Activated CD4-positive, alpha-beta memory T cell treated with anti-CD3 and anti-CD28 coated beads, Interleukin-2, amount 10 ng/mL, durations not matched to agents 7 days and 5 days (primary cell): ENCODE measurements at regions not wholly inside any gene's neighbourhood (a gene's known extent, or its start where the extent isn't known, plus 50 kb on each side); places are given as distances from the start of the nearest gene placed in this dataset.

ENCODE experiments used
- CTCF ChIA-PET: fragments of 350-600 bp; sonication (Branson Sonifier 250); formaldehyde crosslinking; loops from one replicate; lab custom pipeline; 2021; ENCODE audit warnings: antibody characterized with exemption, inconsistent platforms; lab: Charles Lee
- POLR2A ChIA-PET: fragments of 350-600 bp; sonication (Branson Sonifier 250); formaldehyde crosslinking; loops from one replicate; lab custom pipeline; 2021; ENCODE audit warnings: antibody characterized with exemption; lab: Charles Lee
- DNase-seq: peaks from one replicate; pipeline ENCODE4 v3.0.0-alpha.2; 2020
- H3K27ac Mint-ChIP-seq: one replicate; pipeline ENCODE4 v1.8.0; 2021; ENCODE audit warnings: mild to moderate bottlenecking, mixed read lengths
- H3K27me3 Mint-ChIP-seq: one replicate; pipeline ENCODE4 v1.8.0; 2021; ENCODE audit warnings: mixed read lengths
- H3K36me3 Mint-ChIP-seq: one replicate; pipeline ENCODE4 v1.8.0; 2021; ENCODE audit warnings: low read depth, mixed read lengths
- H3K4me1 Mint-ChIP-seq: one replicate; pipeline ENCODE4 v1.8.0; 2021; ENCODE audit warnings: mixed read lengths
- H3K4me3 Mint-ChIP-seq: one replicate; pipeline ENCODE4 v1.8.0; 2021; ENCODE audit warnings: mild to moderate bottlenecking, mixed read lengths
- H3K9me3 Mint-ChIP-seq: one replicate; pipeline ENCODE4 v1.8.0; 2021; ENCODE audit warnings: mixed read lengths

- Mint-ChIP-seq H3K27me3 (no peaks in the 10 kb centered on the region), H3K4me3 (no peak overlapping the region), H3K27ac (no peak overlapping the region), H3K9me3 (no peaks in the 10 kb centered on the region), H3K4me1 (no peaks in the 10 kb centered on the region), H3K36me3 (no peaks in the 10 kb centered on the region)
- ChIA-PET CTCF (no interaction called here), POLR2A (no interaction called here)
- DNase-seq: no peak
Observed at GRCh38 chr7:108719631-108720030, 150.0 kb downstream of the DNAJB9 start.

- H3K36me3 Mint-ChIP-seq: no peaks in the 10 kb centered on the region
- CTCF ChIA-PET: no interaction called here
- H3K9me3 Mint-ChIP-seq: no peaks in the 10 kb centered on the region
- no peak overlapping the region for H3K4me3 Mint-ChIP-seq
- H3K4me1 Mint-ChIP-seq: no peaks in the 10 kb centered on the region
- DNase-seq: no peak
- H3K27me3 Mint-ChIP-seq: no peaks in the 10 kb centered on the region
- POLR2A ChIA-PET: no interaction called here
- no peak overlapping the region for H3K27ac Mint-ChIP-seq
Observed at GRCh38 chr7:108722561-108722960, 152.9 kb downstream of the DNAJB9 start.

- Mint-ChIP-seq H3K4me1 (no peaks in the 10 kb centered on the region), H3K27me3 (no peaks in the 10 kb centered on the region), H3K27ac (no peak overlapping the region), H3K4me3 (no peak overlapping the region), H3K36me3 (no peaks in the 10 kb centered on the region), H3K9me3 (no peaks in the 10 kb centered on the region)
- no peak for DNase-seq
- ChIA-PET CTCF (no interaction called here), POLR2A (no interaction called here)
Observed at GRCh38 chr7:108723381-108723814, 153.7 kb downstream of the DNAJB9 start.

DNA sequence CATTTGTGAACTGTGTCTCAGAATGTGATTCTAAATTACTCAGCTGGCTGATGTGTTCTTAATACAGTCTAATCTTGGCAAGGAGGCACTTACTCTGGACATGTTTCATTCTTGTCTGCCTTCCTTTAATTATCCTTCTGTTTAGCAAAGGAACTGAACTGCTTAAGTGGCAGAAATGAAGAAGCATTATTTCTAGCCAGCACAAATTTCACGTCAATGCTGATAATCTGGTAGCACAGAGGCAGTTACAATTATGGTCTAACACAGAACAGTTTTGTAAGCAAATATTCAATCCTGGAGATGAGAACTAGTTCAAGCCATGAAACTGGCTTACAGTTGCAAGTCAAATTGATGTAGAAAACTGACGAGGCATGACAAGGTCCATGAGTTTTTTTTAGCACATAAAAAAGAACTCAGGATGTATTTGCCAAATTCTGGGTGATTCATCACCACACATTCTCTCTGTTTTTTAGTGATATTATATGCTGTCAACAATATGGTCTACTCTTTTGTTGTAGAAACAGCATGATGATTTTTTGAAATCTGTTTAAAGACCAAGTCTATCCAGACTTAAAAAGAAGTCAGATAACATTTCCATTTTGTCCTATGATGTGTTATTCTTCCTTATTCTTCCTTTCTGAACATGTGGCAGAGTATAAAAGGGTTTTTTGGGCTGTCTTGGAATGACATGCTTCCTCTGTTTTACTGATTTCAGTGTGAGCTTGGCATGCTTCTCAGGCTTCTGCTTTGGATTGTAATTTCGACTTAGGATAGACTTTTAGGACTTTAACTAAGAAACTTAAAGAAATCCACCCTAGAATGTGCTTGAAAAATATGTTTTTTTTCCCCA, 154.8 kb downstream of the DNAJB9 start:
- Mint-ChIP-seq H3K27me3 (no peaks in the 10 kb centered on the region), H3K27ac (no peak overlapping the region), H3K4me1 (no peaks in the 10 kb centered on the region), H3K4me3 (no peak overlapping the region), H3K9me3 (no peaks in the 10 kb centered on the region), H3K36me3 (no peaks in the 10 kb centered on the region)
- ChIA-PET POLR2A (no interaction called here), CTCF (no interaction called here)
- no peak for DNase-seq

DNA sequence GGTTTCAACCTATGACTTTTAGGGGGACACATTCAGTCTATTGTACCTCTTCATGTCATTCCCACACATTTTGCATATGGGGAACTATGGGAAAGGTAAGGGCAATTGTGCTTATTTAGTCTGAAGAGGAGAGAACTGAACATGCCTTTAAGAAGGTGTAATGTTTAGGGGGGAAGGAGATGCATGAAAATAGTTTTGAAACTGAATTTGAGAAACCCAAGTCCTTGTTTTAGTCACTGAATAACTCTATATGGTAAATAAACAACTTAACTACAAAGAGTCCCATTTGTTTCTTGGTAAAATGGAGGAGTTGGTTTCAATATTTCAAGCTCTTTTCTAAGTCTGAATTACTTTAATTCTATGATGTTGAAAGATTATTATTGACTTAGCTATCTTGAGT, 166.1 kb downstream of the DNAJB9 start:
- Mint-ChIP-seq H3K9me3 (peaks cover 1% of the 10 kb centered on the region), H3K27me3 (peaks cover 2% of the 10 kb centered on the region), H3K36me3 (no peaks in the 10 kb centered on the region), H3K4me1 (no peaks in the 10 kb centered on the region), H3K27ac (no peak overlapping the region), H3K4me3 (no peak overlapping the region)
- POLR2A ChIA-PET: no interaction called here
- DNase-seq: no peak
- CTCF ChIA-PET: no interaction called here

DNA sequence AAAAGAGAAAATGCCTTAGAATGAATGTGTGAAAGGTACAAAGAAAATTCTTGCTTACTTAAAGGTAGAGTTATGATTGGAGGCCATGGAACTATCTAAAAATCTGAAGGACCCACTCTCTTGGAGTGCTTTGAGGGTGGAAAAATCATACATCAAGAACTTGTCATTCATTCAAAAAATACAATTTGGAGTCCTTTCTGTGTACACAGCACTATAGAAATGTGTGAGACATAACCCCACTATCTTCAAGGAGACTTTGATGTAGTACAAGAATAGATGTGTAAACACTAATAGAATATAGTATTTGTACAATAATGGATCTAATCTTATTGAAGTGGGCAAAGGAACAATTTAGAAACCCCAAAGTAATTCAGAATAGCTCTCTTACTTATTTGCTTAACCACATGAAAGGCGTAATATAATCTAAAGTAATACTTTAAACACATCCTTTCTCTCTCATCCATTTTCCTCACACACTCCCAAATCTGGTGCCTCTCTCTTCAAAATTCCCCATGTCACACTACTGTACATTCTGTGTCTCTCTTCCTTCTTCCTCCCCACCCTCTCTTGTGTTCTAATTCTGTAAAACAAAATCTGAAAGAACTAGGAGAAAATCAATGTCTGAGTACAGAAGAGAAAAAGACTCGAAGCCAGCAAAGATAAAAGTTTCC, 166.7 kb downstream of the DNAJB9 start:
- ChIA-PET POLR2A (no interaction called here), CTCF (no interaction called here)
- H3K36me3 Mint-ChIP-seq: no peaks in the 10 kb centered on the region
- no peak for DNase-seq
- H3K4me1 Mint-ChIP-seq: no peaks in the 10 kb centered on the region
- H3K9me3 Mint-ChIP-seq: peaks cover 1% of the 10 kb centered on the region
- H3K4me3 Mint-ChIP-seq: no peak overlapping the region
- H3K27me3 Mint-ChIP-seq: peaks cover 2% of the 10 kb centered on the region
- no peak overlapping the region for H3K27ac Mint-ChIP-seq

DNA sequence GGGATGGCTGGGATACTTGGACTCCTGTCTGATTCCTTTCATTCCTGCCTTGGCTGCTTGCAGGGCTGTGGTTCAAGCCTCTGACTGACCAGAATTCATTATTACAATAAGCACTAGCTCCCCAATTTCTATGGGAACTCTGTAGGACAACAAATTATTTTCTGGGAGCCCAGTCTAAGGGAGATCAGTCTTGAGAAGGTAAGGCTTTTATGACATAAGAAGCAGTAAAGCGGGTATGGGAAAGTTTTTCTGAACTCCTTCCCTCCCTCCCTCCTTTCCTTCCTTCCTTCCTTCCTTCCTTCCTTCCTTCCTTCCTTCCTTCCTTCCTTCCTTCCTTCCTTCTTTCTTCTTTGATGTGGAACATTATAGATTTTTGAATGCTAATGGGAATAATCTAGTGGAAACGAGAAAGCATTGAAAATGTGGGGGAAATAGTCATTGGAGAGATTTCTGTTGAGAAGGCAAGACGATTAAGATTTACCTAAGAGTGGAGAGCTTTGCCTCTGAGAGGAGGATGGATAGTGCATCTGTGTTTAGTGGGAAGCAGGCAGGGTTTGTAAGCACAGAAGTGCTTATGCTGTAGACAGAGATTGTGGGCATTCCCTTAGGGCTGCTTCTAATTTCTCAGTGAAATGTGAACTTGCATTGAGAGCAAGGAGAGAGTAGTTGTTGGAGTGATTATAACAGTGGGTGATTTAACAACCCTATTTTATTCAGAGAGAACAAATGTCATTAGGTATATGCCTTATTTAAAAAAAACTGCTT, 201.5 kb downstream of the DNAJB9 start:
- no peaks in the 10 kb centered on the region for H3K36me3 Mint-ChIP-seq
- H3K27me3 Mint-ChIP-seq: no peaks in the 10 kb centered on the region
- H3K9me3 Mint-ChIP-seq: no peaks in the 10 kb centered on the region
- no peaks in the 10 kb centered on the region for H3K4me1 Mint-ChIP-seq
- POLR2A ChIA-PET: no interaction called here
- no peak overlapping the region for H3K27ac Mint-ChIP-seq
- no peak overlapping the region for H3K4me3 Mint-ChIP-seq
- no peak for DNase-seq
- CTCF ChIA-PET: no interaction called here

DNA sequence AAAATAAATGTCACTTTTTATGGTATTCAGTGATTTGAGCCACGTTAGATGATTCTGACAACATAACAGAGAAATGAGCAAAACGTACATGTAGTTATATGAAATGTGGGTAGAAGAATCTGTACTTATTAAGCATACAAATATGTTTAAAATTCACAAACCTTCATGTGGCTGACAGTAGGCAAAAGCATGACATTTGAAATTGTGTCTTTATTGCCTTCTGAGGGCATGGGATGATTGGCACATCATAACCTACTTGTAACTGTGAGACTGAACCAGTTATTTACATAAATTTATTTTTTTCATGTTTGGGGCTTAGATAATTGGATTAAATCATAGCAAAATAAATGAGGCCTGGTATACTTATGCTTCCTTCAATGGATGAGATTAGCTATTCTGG, 202.2 kb downstream of the DNAJB9 start:
- Mint-ChIP-seq H3K4me3 (no peak overlapping the region), H3K9me3 (no peaks in the 10 kb centered on the region), H3K27me3 (no peaks in the 10 kb centered on the region), H3K36me3 (no peaks in the 10 kb centered on the region), H3K27ac (no peak overlapping the region), H3K4me1 (no peaks in the 10 kb centered on the region)
- no peak for DNase-seq
- CTCF ChIA-PET: no interaction called here
- POLR2A ChIA-PET: no interaction called here

DNA sequence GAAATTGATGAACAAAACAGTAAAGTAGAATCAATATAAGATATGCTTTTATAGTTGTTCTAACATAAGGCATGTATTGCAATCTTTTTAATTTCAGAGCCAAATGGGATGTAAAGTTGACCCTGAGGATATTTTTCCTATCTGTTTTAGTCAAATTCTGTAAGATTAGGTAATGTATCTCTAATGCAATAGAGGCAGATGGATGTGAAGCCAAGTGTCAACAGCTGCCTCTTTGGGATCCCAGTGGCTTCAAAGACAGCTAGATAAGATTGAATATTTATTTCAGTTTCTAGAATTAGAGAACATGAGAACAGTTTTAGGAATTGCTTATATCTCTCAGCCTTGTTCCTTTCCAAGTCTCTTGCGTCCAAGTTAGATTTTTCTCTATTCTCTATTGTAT, 208.3 kb downstream of the DNAJB9 start:
- Mint-ChIP-seq H3K27me3 (no peaks in the 10 kb centered on the region), H3K27ac (no peak overlapping the region), H3K36me3 (no peaks in the 10 kb centered on the region)

GRCh38 chr7:108789451-108789850, 219.8 kb downstream of the DNAJB9 start:
- no peak overlapping the region for H3K4me3 Mint-ChIP-seq
- H3K9me3 Mint-ChIP-seq: peaks cover 10% of the 10 kb centered on the region
- ChIA-PET POLR2A (no interaction called here), CTCF (no interaction called here)
- H3K27me3 Mint-ChIP-seq: no peaks in the 10 kb centered on the region
- no peak overlapping the region for H3K27ac Mint-ChIP-seq
- DNase-seq: no peak
- H3K36me3 Mint-ChIP-seq: no peaks in the 10 kb centered on the region
- no peaks in the 10 kb centered on the region for H3K4me1 Mint-ChIP-seq

More for the DNA sequence above, 208.3 kb downstream of the DNAJB9 start:
- DNase-seq: no peak
- CTCF ChIA-PET: no interaction called here
- Mint-ChIP-seq H3K9me3 (no peaks in the 10 kb centered on the region), H3K4me3 (no peak overlapping the region), H3K4me1 (no peaks in the 10 kb centered on the region)
- POLR2A ChIA-PET: no interaction called here

DNA sequence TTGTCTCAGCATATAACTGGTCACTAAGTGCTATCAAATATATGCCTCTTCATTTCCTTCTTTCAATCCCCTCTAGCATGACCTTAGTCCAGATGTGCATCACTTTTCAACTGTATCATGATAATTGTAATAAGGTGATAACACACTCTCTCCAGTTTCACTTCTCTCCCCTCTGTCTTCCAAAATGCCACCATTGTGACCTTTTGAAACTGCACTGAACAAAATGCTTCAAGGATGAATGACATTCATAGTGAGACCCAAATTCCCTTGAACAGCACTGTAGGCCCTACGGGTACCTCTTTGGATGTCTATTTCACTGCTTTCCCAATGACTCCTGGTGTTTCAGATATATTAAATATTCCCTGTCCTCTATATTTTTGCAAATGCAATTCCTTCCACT, 224.8 kb downstream of the DNAJB9 start:
- Mint-ChIP-seq H3K36me3 (no peaks in the 10 kb centered on the region), H3K9me3 (peaks cover 5% of the 10 kb centered on the region), H3K4me1 (no peaks in the 10 kb centered on the region), H3K27ac (no peak overlapping the region), H3K4me3 (no peak overlapping the region), H3K27me3 (no peaks in the 10 kb centered on the region)
- ChIA-PET CTCF (no interaction called here), POLR2A (no interaction called here)
- no peak for DNase-seq

DNA sequence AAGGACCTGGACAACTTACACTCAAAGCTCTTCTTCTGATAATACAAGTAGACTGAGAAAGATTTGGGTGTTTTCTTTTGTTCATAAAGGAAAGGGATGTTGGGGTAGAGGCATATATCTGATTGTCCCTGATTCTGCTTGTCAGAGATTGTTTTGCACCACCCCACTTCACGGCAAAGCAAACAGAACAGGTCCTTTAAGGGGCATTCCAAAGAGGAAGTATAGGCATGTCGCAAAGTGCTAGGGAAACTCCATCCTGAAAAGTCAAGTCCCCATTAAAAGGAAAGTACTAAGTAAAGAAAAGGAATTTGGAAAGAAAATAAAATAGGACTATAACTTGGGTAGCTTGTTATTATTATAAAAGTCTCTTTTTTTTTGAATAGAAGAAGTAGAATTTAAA, 233.0 kb downstream of the DNAJB9 start:
- H3K27ac Mint-ChIP-seq: no peak overlapping the region
- no peaks in the 10 kb centered on the region for H3K27me3 Mint-ChIP-seq
- ChIA-PET CTCF (no interaction called here), POLR2A (no interaction called here)
- DNase-seq: no peak
- H3K36me3 Mint-ChIP-seq: no peaks in the 10 kb centered on the region
- H3K4me3 Mint-ChIP-seq: no peak overlapping the region
- H3K9me3 Mint-ChIP-seq: no peaks in the 10 kb centered on the region
- H3K4me1 Mint-ChIP-seq: no peaks in the 10 kb centered on the region

GRCh38 chr7:108805808-108806397, 236.2 kb downstream of the DNAJB9 start:
- no peaks in the 10 kb centered on the region for H3K4me1 Mint-ChIP-seq
- ChIA-PET POLR2A (no interaction called here), CTCF (no interaction called here)
- DNase-seq: no peak
- H3K4me3 Mint-ChIP-seq: no peak overlapping the region
- no peaks in the 10 kb centered on the region for H3K36me3 Mint-ChIP-seq
- H3K27me3 Mint-ChIP-seq: no peaks in the 10 kb centered on the region
- no peak overlapping the region for H3K27ac Mint-ChIP-seq
- no peaks in the 10 kb centered on the region for H3K9me3 Mint-ChIP-seq
